Activated T-helper 1 cell treated with anti-CD3 and anti-CD28 coated beads, Interleukin-12 subunit alpha, Interleukin-12 subunit beta, Interleukin-2, Interleukin-4 antibody, amounts not matched to agents 30 ng/mL and 10 ng/mL and 1 ng/mL, durations not matched to agents 14 hours and 24 hours and 36 hours (primary cell): ENCODE measurements at regions not wholly inside any gene's neighbourhood (a gene's known extent, or its start where the extent isn't known, plus 50 kb on each side); places are given as distances from the start of the nearest gene placed in this dataset.

ENCODE experiments used
- DNase-seq: peaks from one replicate; pipeline ENCODE4 v3.0.0; 2021; ENCODE audit warnings: low spot score
- H3K27ac Mint-ChIP-seq: one replicate; pipeline ENCODE4 v1.8.0; 2021; ENCODE audit warnings: mild to moderate bottlenecking, mixed read lengths
- H3K27me3 Mint-ChIP-seq: one replicate; pipeline ENCODE4 v1.8.0; 2022; ENCODE audit warnings: mild to moderate bottlenecking, moderate library complexity, mixed read lengths; ENCODE audit not compliant: insufficient read depth
- H3K36me3 Mint-ChIP-seq: one replicate; pipeline ENCODE4 v1.8.0; 2021; ENCODE audit warnings: low read depth, mixed read lengths
- H3K4me1 Mint-ChIP-seq: one replicate; pipeline ENCODE4 v1.8.0; 2021; ENCODE audit warnings: low read depth, mixed read lengths
- H3K4me3 Mint-ChIP-seq: one replicate; pipeline ENCODE4 v1.8.0; 2021; ENCODE audit warnings: mild to moderate bottlenecking, moderate library complexity, mixed read lengths
- H3K9me3 Mint-ChIP-seq: one replicate; pipeline ENCODE4 v1.8.0; 2021; ENCODE audit warnings: mixed read lengths
- intact Hi-C: fragments of 100-400 bp; cut with micrococcal nuclease; formaldehyde crosslinking; loops from one replicate; pipeline ENCODE4 v1.15.1; 2024

DNA sequence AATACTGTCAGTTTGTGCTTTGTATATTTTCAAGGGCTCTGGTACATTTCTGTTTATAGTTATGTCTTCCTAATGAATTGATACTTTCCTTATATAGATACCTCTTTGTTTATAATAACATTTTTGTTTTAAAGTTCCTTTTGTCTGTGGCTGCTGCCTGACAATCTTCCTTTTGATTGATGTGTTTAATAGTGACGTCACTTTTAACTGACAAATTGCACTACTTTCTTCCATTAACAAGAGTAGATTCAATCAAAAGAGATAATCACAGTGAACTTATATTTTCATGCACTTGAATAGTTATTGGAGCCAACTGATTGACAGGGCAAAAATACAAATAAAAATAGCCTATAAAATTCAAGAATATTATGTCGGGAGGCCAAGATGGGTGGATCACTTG is 371.7 kb downstream of the ANXA1 start:
- intact Hi-C loops = no loop called here
- Mint-ChIP-seq H3K9me3 (no peaks in the 10 kb centered on the region), H3K4me1 (no peaks in the 10 kb centered on the region), H3K36me3 (no peaks in the 10 kb centered on the region), H3K27ac (no peak overlapping the region), H3K4me3 (no peak overlapping the region), H3K27me3 (no peaks in the 10 kb centered on the region)
- DNase-seq = no peak

DNA sequence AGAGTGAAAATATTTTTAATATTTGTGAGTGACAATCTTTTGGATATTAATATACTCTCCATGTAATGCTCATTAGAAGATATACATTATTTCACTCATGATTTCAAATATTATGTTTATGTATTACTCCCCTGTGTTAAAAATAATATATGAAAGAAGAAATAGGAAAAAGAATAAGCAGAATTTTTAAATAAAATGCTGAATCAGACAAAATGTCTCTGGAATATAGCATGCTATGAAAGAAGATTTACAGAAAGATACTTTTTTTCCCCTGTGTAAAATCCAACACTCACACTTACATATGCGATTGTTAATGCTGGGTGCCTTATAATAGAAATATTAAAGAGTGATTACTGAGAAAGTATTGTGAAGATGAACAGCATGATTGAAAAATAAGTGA is 373.7 kb downstream of the ANXA1 start:
- Mint-ChIP-seq H3K27me3 (no peaks in the 10 kb centered on the region), H3K9me3 (no peaks in the 10 kb centered on the region), H3K4me3 (no peak overlapping the region), H3K4me1 (no peaks in the 10 kb centered on the region), H3K27ac (no peak overlapping the region), H3K36me3 (no peaks in the 10 kb centered on the region)
- no peak for DNase-seq
- intact Hi-C loops = no loop called here

DNA sequence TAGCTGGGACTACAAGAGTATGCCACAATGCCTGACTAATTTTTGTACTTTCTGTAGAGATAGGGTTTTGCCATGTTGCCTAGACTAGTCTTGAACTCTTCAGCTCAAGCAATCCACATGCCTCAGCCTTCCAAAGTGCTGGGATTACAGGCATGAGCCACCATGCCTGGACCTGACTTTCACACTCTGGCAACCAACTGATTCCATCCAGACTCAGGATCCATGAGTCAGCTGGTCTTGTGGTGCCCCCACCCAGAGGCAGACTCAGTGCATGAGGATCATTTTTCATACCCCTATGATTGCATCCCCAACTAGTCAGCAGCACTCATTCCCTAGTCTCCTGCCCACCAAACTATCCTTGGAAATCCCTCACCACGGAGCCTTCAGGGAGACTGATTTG is 375.9 kb downstream of the ANXA1 start:
- H3K4me1 Mint-ChIP-seq = no peaks in the 10 kb centered on the region
- intact Hi-C loops = no loop called here
- H3K4me3 Mint-ChIP-seq = no peak overlapping the region
- H3K27ac Mint-ChIP-seq = no peak overlapping the region
- H3K27me3 Mint-ChIP-seq = no peaks in the 10 kb centered on the region
- no peaks in the 10 kb centered on the region for H3K9me3 Mint-ChIP-seq
- DNase-seq = no peak
- H3K36me3 Mint-ChIP-seq = no peaks in the 10 kb centered on the region

DNA sequence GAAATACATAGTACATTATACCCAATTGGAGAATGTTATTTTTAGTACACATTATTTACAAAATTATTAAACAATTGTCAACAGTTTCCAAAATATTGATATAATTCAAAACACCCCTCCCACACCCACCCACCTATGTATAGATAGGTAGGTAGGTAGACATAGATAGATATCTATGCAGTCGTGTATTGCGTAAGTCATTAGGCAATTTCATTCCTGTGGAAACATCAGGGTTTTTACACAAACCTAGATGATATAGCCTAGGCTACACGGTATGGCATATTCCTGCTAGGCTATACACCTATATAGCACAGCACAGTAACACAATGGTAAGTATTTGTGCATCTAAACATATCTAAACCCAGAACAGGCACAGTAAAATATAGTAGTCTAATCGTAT is 377.3 kb downstream of the ANXA1 start:
- DNase-seq = no peak
- intact Hi-C loops = no loop called here
- H3K36me3 Mint-ChIP-seq = no peaks in the 10 kb centered on the region
- H3K9me3 Mint-ChIP-seq = no peaks in the 10 kb centered on the region
- H3K27me3 Mint-ChIP-seq = no peaks in the 10 kb centered on the region
- no peak overlapping the region for H3K4me3 Mint-ChIP-seq
- H3K27ac Mint-ChIP-seq = no peak overlapping the region
- no peaks in the 10 kb centered on the region for H3K4me1 Mint-ChIP-seq

DNA sequence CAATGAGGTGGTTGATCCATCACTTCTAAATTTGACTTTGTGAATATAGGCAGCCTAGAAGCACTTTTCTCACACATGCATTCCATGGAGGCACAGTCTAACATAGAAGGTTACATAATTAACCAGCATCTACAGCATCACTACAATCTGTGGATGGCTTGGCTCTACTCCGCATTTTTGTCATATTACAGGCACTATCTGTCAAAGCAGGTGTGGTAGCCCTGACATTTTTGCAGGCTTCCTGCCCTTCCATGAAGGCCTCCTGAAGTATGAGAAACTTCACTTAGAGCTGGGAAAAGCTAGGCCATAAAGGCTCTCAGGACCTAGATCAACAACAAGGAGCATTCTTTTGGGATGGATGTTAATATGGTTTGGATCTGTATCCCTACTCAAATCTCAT is 378.0 kb downstream of the ANXA1 start:
- Mint-ChIP-seq H3K36me3 (no peaks in the 10 kb centered on the region), H3K4me3 (no peak overlapping the region), H3K4me1 (no peaks in the 10 kb centered on the region), H3K27ac (no peak overlapping the region), H3K9me3 (no peaks in the 10 kb centered on the region), H3K27me3 (no peaks in the 10 kb centered on the region)
- intact Hi-C loops = no loop called here
- no peak for DNase-seq

DNA sequence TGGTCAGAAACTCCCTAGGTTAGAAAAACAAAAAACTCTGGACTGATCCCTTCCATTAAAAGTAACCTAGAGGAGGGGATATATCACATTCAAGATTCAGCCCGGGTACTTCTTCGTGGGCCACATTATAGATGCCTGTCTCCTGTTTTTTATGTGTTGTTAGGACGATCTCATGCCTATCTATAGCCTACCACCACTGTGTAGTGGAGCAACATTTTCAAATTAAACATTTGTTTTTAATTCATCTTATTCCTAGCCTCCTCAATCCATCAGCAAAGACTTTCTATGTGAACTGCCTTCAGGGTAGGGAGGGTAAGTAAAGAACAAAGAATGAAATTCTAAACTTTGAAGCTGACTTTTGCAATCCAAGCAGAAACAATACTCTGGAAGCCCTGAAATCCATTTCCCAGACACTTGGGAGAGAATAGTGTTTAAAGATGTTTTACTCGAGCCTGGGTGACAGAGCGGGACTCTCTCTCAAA is 379.4 kb downstream of the ANXA1 start:
- no peaks in the 10 kb centered on the region for H3K9me3 Mint-ChIP-seq
- intact Hi-C loops = no loop called here
- H3K4me3 Mint-ChIP-seq = no peak overlapping the region
- H3K4me1 Mint-ChIP-seq = no peaks in the 10 kb centered on the region
- H3K27ac Mint-ChIP-seq = no peak overlapping the region
- no peaks in the 10 kb centered on the region for H3K36me3 Mint-ChIP-seq
- DNase-seq = no peak
- H3K27me3 Mint-ChIP-seq = no peaks in the 10 kb centered on the region

DNA sequence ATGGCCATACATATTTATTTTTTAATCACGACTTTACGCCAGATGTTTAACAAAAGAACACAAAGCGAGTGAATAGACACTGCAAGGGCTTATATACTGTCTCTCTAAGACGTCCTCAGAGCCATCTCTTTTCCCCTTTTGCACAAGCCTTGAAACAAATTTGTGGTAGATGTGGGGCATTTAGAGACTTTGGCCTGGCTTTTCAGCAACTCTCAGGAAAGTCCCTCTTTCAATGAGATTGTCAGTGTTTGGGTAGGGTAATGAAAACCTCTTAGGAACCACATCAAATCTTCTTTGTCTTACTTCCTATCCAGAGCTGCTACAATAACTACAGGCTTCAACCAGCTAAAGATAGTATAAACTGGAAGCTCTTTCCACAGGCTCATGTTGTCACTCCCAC is 380.0 kb downstream of the ANXA1 start:
- Mint-ChIP-seq H3K4me3 (no peak overlapping the region), H3K9me3 (no peaks in the 10 kb centered on the region), H3K27me3 (no peaks in the 10 kb centered on the region), H3K27ac (no peak overlapping the region), H3K36me3 (no peaks in the 10 kb centered on the region), H3K4me1 (no peaks in the 10 kb centered on the region)
- no peak for DNase-seq
- intact Hi-C loops = no loop called here

DNA sequence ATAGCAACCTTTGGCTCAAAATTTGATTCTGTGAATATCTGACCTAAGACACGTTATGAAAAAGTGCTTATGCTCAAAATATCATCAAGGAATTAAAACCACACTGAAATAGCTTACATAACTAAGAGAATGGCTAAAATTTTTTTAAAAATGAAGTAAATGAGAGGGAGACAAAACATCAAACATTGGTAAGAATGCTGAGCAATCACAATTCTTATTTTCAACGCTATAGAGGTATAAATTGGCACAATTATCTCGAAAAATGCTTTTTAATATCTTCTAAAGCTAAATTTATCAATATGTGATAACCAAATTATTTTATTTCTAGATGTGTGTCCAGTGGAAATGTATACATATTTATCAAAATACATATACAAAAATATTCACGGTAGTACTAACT is 381.3 kb downstream of the ANXA1 start:
- no peaks in the 10 kb centered on the region for H3K27me3 Mint-ChIP-seq
- no peaks in the 10 kb centered on the region for H3K36me3 Mint-ChIP-seq
- H3K4me3 Mint-ChIP-seq = no peak overlapping the region
- no peak for DNase-seq
- intact Hi-C loops = no loop called here
- H3K4me1 Mint-ChIP-seq = no peaks in the 10 kb centered on the region
- no peaks in the 10 kb centered on the region for H3K9me3 Mint-ChIP-seq
- no peak overlapping the region for H3K27ac Mint-ChIP-seq

DNA sequence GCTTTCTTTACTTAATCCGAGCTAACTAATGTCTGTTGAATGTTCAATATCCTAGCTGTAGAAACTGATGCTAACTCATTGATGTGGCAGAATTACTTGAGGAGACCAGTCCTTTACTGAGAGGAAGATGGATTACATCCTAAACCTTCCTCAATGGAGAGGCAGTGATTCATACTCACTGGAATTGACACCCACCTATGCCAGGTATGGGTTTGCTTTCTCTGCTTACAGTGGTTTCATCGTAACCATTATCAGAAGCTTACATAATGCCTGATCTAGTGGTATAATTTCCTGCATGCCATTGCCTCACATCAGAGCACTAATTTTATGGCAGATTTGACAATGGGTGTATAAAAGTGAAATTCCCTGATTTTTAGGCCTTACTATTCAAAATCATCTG is 384.7 kb downstream of the ANXA1 start:
- Mint-ChIP-seq H3K27ac (no peak overlapping the region), H3K27me3 (no peaks in the 10 kb centered on the region), H3K4me3 (no peak overlapping the region), H3K9me3 (no peaks in the 10 kb centered on the region), H3K36me3 (no peaks in the 10 kb centered on the region), H3K4me1 (no peaks in the 10 kb centered on the region)
- intact Hi-C loops = no loop called here
- no peak for DNase-seq

DNA sequence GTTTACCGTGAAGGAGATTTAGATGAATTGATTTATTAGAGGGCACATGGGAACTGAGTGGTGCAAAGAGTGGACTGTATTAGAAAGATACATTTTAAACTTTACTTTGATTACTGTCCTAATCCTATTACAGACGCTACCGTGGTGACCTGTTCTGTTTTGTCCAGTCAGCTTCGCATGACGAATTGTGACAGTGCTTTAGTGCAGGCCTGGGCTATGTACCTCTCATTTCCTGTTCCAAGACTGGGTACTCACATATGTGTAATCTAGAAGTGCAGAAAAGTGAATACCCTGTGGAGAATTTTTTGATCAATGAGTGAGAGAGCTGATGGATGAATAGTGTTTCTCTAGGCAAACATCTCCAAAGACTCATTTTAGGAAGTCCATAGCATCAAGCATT is 385.9 kb downstream of the ANXA1 start:
- H3K4me3 Mint-ChIP-seq = no peak overlapping the region
- intact Hi-C loops = no loop called here
- H3K4me1 Mint-ChIP-seq = no peaks in the 10 kb centered on the region
- no peak overlapping the region for H3K27ac Mint-ChIP-seq
- no peaks in the 10 kb centered on the region for H3K27me3 Mint-ChIP-seq
- no peaks in the 10 kb centered on the region for H3K9me3 Mint-ChIP-seq
- no peaks in the 10 kb centered on the region for H3K36me3 Mint-ChIP-seq
- DNase-seq = no peak

DNA sequence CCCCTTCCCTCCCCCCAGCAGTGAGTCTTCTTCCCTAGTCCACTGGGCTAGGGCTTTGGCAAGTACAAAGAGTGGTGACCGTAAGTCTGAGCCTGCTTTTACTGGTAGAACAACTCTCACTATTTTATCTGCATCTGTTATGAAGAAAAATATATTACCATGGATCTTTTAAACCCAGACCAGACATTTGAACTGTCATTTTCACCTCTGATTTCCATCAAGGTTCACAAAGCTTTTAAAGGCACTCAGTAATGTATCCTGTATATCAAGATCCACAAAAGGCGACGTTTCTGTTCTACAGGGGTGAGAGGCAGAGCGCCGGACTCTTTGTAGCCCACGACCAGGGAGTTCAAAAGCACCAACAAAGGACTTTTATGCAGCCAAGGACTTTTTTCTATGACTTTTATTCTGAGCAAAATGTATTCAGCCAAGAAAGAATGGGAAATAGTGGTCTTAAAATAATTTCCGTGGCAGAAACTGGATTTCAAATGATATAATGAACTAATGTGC is 388.3 kb downstream of the ANXA1 start:
- H3K27ac Mint-ChIP-seq = no peak overlapping the region
- H3K27me3 Mint-ChIP-seq = no peaks in the 10 kb centered on the region
- H3K4me3 Mint-ChIP-seq = no peak overlapping the region
- no peaks in the 10 kb centered on the region for H3K4me1 Mint-ChIP-seq
- no peaks in the 10 kb centered on the region for H3K36me3 Mint-ChIP-seq
- intact Hi-C loops = no loop called here
- DNase-seq = no peak
- no peaks in the 10 kb centered on the region for H3K9me3 Mint-ChIP-seq

DNA sequence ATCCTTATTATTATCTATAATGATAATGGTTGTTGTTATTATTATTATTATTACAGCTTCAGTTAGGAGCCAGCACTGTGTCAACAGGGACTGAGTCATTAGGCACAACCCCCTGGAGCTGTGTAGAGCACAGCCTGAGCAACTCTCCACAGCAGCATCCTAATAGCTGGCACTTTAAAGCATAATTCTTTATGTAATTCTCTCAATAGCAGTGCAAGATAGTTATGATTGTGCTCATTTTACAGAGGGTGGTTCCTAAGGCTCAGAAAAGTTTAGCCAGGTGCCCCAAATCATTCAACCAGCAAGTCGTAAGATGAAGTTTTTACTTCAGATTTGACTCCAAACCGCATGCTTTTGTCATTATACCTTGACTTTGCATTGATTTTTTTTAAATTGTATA is 390.3 kb downstream of the ANXA1 start:
- Mint-ChIP-seq H3K4me3 (no peak overlapping the region), H3K9me3 (no peaks in the 10 kb centered on the region), H3K27ac (no peak overlapping the region), H3K36me3 (no peaks in the 10 kb centered on the region), H3K4me1 (no peaks in the 10 kb centered on the region), H3K27me3 (no peaks in the 10 kb centered on the region)
- DNase-seq = no peak
- intact Hi-C loops = no loop called here

DNA sequence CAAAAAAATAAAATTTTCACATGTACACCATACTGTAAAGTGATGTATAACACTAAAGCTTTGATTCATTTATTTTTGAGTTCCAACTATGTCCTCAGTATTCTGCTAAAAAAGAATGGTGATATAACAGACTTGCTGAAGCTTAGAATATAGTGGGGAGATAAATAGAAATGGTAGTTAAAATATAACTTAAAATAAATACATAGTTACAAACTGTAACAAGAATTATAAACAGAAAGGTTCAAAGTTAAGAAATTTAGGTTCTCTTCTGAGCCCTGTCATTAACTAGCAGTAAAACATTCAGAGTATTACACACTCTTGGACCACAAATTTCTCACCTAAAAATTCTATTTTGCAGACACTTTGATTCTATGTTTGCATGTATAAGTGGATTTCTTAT is 392.1 kb downstream of the ANXA1 start:
- H3K4me3 Mint-ChIP-seq = no peak overlapping the region
- no peaks in the 10 kb centered on the region for H3K9me3 Mint-ChIP-seq
- intact Hi-C loops = no loop called here
- H3K27me3 Mint-ChIP-seq = no peaks in the 10 kb centered on the region
- no peaks in the 10 kb centered on the region for H3K4me1 Mint-ChIP-seq
- no peaks in the 10 kb centered on the region for H3K36me3 Mint-ChIP-seq
- no peak for DNase-seq
- H3K27ac Mint-ChIP-seq = no peak overlapping the region

DNA sequence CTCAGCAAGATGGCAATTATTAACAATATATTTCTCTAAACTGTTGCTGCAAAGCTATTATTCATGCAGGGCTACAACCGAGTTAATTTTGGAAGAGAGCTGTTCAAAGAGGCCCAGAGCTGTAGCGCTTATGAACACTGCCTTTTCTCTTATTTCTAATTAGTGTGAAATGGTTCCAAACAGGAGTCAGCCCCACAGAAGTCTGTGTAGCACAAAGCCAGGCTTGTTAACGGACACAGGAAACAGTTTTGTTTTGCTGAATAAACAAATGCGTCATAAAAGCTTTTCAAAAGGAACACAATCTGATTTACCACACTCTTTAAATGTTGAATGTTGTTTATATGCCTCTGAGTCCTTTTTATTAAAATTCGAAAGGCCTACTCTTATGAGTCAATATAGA is 396.5 kb downstream of the ANXA1 start:
- H3K9me3 Mint-ChIP-seq = no peaks in the 10 kb centered on the region
- no peaks in the 10 kb centered on the region for H3K36me3 Mint-ChIP-seq
- no peak overlapping the region for H3K27ac Mint-ChIP-seq
- H3K27me3 Mint-ChIP-seq = no peaks in the 10 kb centered on the region
- H3K4me3 Mint-ChIP-seq = no peak overlapping the region
- no peak for DNase-seq
- H3K4me1 Mint-ChIP-seq = no peaks in the 10 kb centered on the region
- intact Hi-C loops = no loop called here
